ENCODE measurements at regions not wholly inside any gene's neighbourhood (a gene's known extent, or its start where the extent isn't known, plus 50 kb on each side); places are given as distances from the start of the nearest gene placed in this dataset.

DNA sequence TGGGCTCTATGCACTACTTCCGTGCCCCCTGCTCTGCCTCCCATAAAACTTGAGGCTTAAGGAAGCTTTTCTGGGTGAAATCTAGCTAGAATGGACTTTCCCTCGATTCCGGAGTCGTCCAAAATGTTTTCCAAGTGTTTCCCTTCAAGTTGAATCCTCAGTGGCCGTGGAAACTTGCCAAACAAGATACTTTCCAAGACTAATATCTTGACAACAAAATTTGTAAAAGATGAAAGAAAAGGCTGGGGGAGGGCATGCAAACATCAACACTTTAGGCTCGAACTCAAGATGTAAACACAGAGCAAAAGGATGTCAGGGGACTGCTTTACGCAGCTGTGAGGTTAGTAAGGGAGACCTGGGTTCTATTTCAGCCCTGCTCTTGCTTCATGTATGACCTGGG lies 482.8 kb upstream of the KLF4 start:
- H3K4me2 ChIP-seq (ENCODE audit: low read depth, low read length), result no peak overlapping the region
- no peak overlapping the region for H2BK5ac ChIP-seq (ENCODE audit: low read depth, low read length, poor library complexity, severe bottlenecking)
- dilution Hi-C loops (cut with HindIII; ENCODE audit: low sequenced_read_pairs, unreplicated experiment) (no loop called here), intact Hi-C loops (cut with micrococcal nuclease) (no loop called here), in situ Hi-C loops (cut with MboI; ENCODE audit: low sequenced_read_pairs) (no loop called here)
- no peak overlapping the region for H2BK20ac ChIP-seq (ENCODE audit: low read depth, low read length)
- H4K8ac ChIP-seq (ENCODE audit: low read depth in 2 of 2, low read length in 2 of 2), result no peak overlapping the region
- no peak overlapping the region for H2AK9ac ChIP-seq (replicated peaks; ENCODE audit: low read depth, low read length, poor library complexity)
- no peaks in the 10 kb centered on the region; the same call in 1 of the 2 replicates for H3K27me3 ChIP-seq (ENCODE audit: control insufficient read depth, insufficient read depth, low read length)
- no peak overlapping the region for H2AFZ ChIP-seq (replicated peaks; ENCODE audit: low read length, poor library complexity)
- H4K91ac ChIP-seq (ENCODE audit: insufficient read depth, low read depth, low read length), result no peak overlapping the region
- TF ChIP-seq RCOR1 (IDR thresholded peaks at IDR 0.05; ENCODE audit: insufficient replicate concordance, low read length), result no peak
- no peaks in the 10 kb centered on the region for H3K9me3 ChIP-seq (ENCODE audit: control insufficient read depth, insufficient read depth, low read length)
- no peak overlapping the region for H2AK5ac ChIP-seq (ENCODE audit: low read depth, low read length)
- no peaks in the 10 kb centered on the region for H3K79me1 ChIP-seq (ENCODE audit: low read depth in 1 of 2, low read length in 2 of 2)
- DNase-seq (no peak), ATAC-seq (ENCODE audit: low read depth) (no peak)
- H4K20me1 ChIP-seq (ENCODE audit: insufficient read depth, low read length), result no peaks in the 10 kb centered on the region
- no peak overlapping the region for H3K9ac ChIP-seq (ENCODE audit: low read depth, low read length)
- H2BK15ac ChIP-seq (ENCODE audit: low read depth, low read length), result no peak overlapping the region
- no peak overlapping the region for H4K5ac ChIP-seq (ENCODE audit: low read depth, low read length)
- CTCF ChIA-PET, result no interaction called here
- no peak overlapping the region for H3K18ac ChIP-seq (ENCODE audit: low read depth, low read length)
- no peak overlapping the region for H3K27ac ChIP-seq (ENCODE audit: insufficient read depth, low read length)
- H2BK120ac ChIP-seq (ENCODE audit: low read depth, low read length), result no peak overlapping the region
- H3K9me1 ChIP-seq (ENCODE audit: insufficient read depth, low read length), result no peaks in the 10 kb centered on the region
- H3K14ac ChIP-seq (replicated peaks; ENCODE audit: low read depth, low read length), result no peak overlapping the region
- H3K23ac ChIP-seq (ENCODE audit: low read depth, low read length), result no peak overlapping the region
- POLR2A ChIA-PET (ENCODE audit: unreplicated experiment), result no interaction called here
- H3K4me3 ChIP-seq (ENCODE audit: insufficient read depth, low read depth, low read length), result no peak overlapping the region
- no peaks in the 10 kb centered on the region for H3K36me3 ChIP-seq (ENCODE audit: control insufficient read depth, insufficient read depth, low read length)
- H3K4me1 ChIP-seq (ENCODE audit: control insufficient read depth, insufficient read depth, low read length), result peaks cover 3% of the 10 kb centered on the region; the same call in 1 of the 2 replicates
- 21% methylated on average over 4 of the region's 7 CpGs; no CpG with 5 or more reads in 1 of the 2 experiments for WGBS, 2 experiments (ENCODE audit: extremely low coverage in 2 of 2, insufficient read length in 1 of 2)
- H3K4ac ChIP-seq (ENCODE audit: low read depth, low read length), result no peak overlapping the region
- no peak overlapping the region for H3K56ac ChIP-seq (ENCODE audit: extremely low read depth, insufficient read depth, low read length)
- BruUV-seq (replicated peaks), result no TSS peak
